RWPE1 (cell line): ENCODE measurements at regions not wholly inside any gene's neighbourhood (a gene's known extent, or its start where the extent isn't known, plus 50 kb on each side); places are given as distances from the start of the nearest gene placed in this dataset.

Source experiments
- CTCF ChIA-PET: fragments of 350-600 bp; sonication (Branson Sonifier 250); formaldehyde crosslinking; extraction: SDS; loops from one replicate; lab custom pipeline; 2021; lab: Yijun Ruan, JAX
- POLR2A ChIA-PET: fragments of 400-600 bp; formaldehyde crosslinking; extraction: SDS; loops from one replicate; lab custom pipeline; 2020; ENCODE audit warnings: antibody characterized with exemption; ENCODE audit not compliant: low non-redundant PET; lab: Yijun Ruan, JAX
- DNase-seq: peaks from one replicate; pipeline ENCODE4 v3.0.0; 2012; ENCODE audit warnings: low spot score
- H3K27ac ChIP-seq: fragments of 450-650 bp; 2 replicates; pipeline ENCODE4 v1.5.1; 2017
- TF ChIP-seq, protein P1 (sequence below): fragments of 450-650 bp; conservative IDR thresholded peaks from 2 replicates; pipeline ENCODE4 v1.5.1; 2017; ENCODE audit warnings: low read depth, mild to moderate bottlenecking

DNA sequence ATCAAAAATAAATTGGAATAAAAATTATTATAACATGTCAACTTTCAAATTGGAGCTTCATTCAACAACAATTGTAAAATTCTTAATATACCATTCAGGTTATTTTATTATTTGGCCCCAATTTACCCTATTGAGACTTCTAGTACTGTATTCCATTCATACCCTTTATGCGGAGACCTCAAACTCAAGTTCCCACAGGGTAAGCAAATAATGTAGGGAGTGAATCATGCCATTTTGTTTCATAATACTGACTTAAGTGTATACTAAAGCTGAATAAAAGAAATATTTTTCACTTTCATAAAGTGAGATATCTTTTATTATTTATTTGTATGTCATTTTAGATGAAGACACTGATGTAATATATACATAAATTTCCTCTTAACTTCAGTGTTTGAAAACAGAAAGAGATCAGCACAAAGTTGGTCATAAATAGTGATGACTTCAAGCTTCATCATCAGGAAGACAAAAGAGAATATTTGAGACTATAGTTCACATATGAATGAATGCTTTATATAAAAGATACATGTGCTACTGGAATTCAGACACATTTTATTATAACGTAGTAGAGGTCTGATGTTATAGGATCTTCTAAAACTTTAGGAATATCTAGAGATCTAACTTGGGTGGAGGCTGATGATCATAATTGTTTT, 894.4 kb upstream of the PCDH9 start:
- TF ChIP-seq, protein P1, sequence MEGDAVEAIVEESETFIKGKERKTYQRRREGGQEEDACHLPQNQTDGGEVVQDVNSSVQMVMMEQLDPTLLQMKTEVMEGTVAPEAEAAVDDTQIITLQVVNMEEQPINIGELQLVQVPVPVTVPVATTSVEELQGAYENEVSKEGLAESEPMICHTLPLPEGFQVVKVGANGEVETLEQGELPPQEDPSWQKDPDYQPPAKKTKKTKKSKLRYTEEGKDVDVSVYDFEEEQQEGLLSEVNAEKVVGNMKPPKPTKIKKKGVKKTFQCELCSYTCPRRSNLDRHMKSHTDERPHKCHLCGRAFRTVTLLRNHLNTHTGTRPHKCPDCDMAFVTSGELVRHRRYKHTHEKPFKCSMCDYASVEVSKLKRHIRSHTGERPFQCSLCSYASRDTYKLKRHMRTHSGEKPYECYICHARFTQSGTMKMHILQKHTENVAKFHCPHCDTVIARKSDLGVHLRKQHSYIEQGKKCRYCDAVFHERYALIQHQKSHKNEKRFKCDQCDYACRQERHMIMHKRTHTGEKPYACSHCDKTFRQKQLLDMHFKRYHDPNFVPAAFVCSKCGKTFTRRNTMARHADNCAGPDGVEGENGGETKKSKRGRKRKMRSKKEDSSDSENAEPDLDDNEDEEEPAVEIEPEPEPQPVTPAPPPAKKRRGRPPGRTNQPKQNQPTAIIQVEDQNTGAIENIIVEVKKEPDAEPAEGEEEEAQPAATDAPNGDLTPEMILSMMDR: no peak
- no peak overlapping the region for H3K27ac ChIP-seq
- POLR2A ChIA-PET: no interaction called here
- CTCF ChIA-PET: interaction anchor here (0.6 to 0.7 kb wide), 2 partner anchors 32 to 1172 kb away, joined by 4 read pairs; no protein-coding TSS in a partner anchor
- DNase-seq: no peak

DNA sequence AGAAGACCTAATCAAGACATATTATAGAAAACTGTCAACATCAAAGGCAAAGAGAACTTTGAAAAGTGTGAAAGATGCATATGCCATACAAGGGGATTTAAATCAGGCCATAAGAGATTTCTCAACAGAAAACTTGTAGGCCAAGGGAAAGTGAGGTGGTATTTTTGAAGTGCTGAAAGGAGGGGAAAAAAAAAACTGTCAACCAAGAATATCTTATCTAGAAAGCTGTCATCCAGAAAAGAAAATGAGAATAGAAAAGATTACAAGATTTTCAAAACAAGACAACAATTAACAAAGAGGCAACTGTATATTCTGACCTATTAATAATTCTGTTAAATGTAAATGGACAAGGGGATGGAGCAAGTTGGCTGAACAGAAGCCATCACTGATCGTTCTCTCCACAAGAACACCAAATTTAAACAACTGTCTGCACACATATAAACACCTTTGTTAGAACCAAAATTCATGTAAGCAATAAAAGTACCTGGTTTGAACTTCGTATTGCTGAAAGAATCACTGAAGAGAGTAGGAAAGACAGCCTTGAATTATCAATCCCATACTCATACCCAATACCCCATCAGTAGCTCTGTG, 880.1 kb upstream of the PCDH9 start:
- TF ChIP-seq, protein P1: no peak
- POLR2A ChIA-PET: no interaction called here
- CTCF ChIA-PET: interaction anchor here (0.6 kb wide), 1 partner anchor 817 kb away, joined by 3 read pairs; no protein-coding TSS in a partner anchor
- no peak overlapping the region for H3K27ac ChIP-seq
- no peak for DNase-seq

DNA sequence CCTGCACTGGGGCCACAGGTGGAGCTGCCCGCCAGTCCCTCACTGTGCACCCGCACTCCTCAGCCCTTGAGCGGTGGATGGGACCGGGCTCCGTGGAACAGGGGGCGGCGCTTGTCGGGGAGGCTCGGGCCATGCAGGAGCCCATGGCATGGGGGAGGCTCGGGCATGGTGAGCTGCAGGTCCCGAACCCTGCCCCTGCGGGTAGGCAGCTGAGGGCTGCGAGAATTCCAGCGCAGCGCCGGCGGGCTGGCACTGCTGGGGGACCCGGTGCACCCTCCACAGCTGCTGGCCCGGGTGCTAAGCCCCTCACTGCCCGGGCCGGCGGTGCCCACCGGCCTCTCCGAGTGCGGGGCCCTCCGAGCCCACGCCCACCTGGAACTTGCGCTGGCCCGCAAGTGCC, 877.5 kb upstream of the PCDH9 start:
- TF ChIP-seq, protein P1: no peak
- CTCF ChIA-PET: no interaction called here
- DNase-seq: no peak
- H3K27ac ChIP-seq: no peak overlapping the region
- POLR2A ChIA-PET: no interaction called here

DNA sequence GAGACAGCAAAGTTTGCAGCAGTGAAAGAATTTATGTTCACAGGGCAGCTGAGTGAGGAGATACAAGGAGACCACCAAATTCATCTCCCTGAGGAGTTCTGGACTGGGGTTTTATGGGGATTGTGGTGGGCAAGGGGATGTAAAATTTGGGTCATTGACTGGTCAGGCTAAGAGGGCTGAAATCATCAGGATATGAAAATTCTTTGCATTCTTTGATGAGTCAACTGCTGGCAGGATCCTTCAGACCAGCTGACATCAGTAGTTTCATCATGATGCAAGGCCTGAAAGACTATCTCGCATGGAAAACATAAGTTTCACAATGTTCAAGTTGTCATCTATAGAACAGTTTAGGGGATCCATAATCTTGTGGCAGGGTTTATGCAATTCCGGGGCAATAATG, 869.5 kb upstream of the PCDH9 start:
- POLR2A ChIA-PET: no interaction called here
- peak; percentile 31 for DNase-seq
- TF ChIP-seq, protein P1: no peak
- H3K27ac ChIP-seq: no peak overlapping the region
- CTCF ChIA-PET: interaction anchor here (1.0 kb wide), 1 partner anchor 10 kb away, joined by 3 read pairs; no protein-coding TSS in a partner anchor

DNA sequence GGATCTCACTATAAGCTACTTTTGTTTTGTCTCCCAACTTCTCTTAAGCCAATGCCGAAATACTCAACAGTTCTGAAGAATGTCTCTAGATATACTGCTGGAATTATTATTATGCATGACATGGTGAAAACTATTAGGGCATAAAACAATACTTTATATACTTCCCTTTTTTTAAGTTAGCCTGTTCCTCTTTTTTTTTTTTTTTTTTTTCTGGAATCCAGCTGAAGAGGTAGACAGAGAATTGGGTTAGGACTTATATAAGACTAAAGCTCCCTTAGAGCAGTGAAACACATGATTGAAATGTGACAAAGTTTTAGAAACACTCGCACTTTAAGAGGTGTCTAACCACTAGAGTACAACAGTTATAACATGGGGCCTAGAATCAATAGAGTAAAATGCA, 850.9 kb upstream of the PCDH9 start:
- ChIA-PET CTCF (no interaction called here), POLR2A (no interaction called here)
- TF ChIP-seq, protein P1: no peak
- H3K27ac ChIP-seq: no peak overlapping the region
- no peak for DNase-seq

DNA sequence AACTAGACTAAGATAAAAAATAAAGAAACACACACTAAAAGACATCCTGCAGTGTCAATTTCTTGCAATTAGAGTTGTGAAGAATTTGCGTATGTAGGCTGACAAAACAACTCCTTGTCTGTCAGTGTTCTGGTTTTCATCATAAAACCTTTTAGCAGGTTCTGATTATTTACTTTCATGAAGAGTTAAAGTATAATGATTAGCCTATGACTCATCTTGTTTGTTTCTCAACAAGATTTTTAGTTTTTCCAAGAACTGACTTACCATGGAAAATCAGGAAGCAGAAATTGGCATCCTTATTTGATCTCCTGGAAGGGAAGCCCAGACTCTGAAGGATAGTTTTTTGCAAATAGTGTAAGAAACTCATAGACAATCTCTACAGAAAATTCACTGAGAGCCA, 848.7 kb upstream of the PCDH9 start:
- POLR2A ChIA-PET: no interaction called here
- CTCF ChIA-PET: no interaction called here
- DNase-seq: no peak
- TF ChIP-seq, protein P1: no peak
- H3K27ac ChIP-seq: no peak overlapping the region
